ENCODE measurements at regions not wholly inside any gene's neighbourhood (a gene's known extent, or its start where the extent isn't known, plus 50 kb on each side); places are given as distances from the start of the nearest gene placed in this dataset.
"Not testable (repeated sequence)": the region's sequence is repeated elsewhere in the genome, so short reads cannot be mapped to it uniquely, and the experiment has no call there.

DNA sequence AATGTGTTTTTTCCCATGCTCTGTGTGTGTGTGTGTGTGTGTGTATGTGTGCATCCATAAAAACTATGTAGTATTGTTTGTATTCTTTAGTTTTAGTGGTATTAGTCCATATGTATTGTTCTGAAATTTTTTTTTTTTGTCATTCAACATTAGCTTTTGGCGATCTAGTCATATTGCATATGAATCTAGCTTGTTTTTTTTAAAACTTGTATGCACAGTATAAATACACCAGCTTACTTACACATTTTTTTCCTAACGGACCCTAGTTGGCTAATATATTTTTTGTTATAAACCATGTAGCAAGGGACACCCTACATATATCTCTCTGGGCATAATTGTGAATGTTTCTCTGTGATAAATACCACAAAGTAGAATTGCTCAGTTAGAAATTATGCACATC, 359.7 kb downstream of the SRGAP2C start:
- Mint-ChIP-seq H3K9me3 (ENCODE audit: low read depth) (no peaks in the 10 kb centered on the region), H3K36me3 (ENCODE audit: low read depth) (no peaks in the 10 kb centered on the region), H3K4me1 (ENCODE audit: low read depth) (peaks cover 3% of the 10 kb centered on the region), H3K4me3 (ENCODE audit: unreplicated experiment) (no peak overlapping the region), H3K27me3 (ENCODE audit: low read depth) (no peaks in the 10 kb centered on the region), H3K27ac (ENCODE audit: unreplicated experiment) (no peak overlapping the region)
- DNase-seq (ENCODE audit: low spot score), result no peak
- TF ChIP-seq, protein P1, sequence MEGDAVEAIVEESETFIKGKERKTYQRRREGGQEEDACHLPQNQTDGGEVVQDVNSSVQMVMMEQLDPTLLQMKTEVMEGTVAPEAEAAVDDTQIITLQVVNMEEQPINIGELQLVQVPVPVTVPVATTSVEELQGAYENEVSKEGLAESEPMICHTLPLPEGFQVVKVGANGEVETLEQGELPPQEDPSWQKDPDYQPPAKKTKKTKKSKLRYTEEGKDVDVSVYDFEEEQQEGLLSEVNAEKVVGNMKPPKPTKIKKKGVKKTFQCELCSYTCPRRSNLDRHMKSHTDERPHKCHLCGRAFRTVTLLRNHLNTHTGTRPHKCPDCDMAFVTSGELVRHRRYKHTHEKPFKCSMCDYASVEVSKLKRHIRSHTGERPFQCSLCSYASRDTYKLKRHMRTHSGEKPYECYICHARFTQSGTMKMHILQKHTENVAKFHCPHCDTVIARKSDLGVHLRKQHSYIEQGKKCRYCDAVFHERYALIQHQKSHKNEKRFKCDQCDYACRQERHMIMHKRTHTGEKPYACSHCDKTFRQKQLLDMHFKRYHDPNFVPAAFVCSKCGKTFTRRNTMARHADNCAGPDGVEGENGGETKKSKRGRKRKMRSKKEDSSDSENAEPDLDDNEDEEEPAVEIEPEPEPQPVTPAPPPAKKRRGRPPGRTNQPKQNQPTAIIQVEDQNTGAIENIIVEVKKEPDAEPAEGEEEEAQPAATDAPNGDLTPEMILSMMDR (IDR thresholded peaks at IDR 0.05), result no peak

DNA sequence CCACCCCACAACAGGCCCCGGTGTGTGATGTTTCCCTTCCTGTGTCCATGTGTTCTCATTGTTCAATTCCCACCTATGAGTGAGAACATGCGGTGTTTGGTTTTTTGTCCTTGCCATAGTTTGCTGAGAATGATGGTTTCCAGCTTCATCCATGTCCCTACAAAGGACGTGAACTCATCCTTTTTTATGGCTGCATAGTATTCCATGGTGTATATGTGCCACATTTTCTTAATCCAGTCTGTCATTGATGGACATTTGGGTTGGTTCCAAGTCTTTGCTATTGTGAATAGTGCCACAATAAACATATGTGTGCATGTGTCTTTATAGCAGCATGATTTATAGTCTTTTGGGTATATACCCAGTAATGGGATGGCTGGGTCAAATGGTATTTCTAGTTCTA, 361.1 kb downstream of the SRGAP2C start:
- H3K27ac Mint-ChIP-seq (ENCODE audit: unreplicated experiment); DNase-seq (ENCODE audit: low spot score); H3K4me1 Mint-ChIP-seq (ENCODE audit: low read depth); H3K9me3 Mint-ChIP-seq (ENCODE audit: low read depth); H3K36me3 Mint-ChIP-seq (ENCODE audit: low read depth); H3K27me3 Mint-ChIP-seq (ENCODE audit: low read depth); H3K4me3 Mint-ChIP-seq (ENCODE audit: unreplicated experiment): not testable (repeated sequence)

DNA sequence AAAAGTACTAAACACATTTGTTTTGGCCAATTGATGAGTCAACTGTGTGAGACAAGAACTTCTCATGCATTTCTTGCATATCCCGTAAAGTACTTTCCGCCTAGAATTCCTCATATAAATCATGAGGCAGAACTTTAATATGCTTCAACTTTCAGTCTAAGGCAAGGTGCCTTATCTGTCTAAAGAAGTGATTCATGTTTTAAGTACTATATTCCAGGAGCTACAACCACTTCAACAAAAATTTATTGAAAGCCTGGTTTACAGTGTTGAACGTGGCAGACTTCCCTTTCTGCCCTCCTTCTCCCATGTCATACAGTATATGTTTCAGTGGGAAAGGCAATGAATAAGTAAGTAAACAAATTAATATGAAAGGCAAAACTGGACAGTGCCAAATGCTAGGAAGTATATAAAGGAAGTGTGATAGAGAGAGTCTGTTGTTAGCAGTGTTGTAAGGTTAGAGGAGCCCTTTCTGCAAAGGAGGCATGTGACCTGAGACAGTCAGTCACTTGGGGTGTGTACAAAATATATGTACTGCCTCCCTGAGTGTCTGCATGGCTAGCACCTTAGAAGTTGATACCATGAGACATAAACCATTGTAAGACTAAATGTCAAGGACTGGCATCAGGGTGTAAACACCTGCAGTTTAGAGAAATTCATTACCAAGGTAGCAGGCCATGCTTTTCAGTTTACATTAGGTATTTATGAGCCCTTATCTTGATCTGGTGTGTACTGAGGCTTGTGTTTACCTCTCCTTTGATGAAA, 362.2 kb downstream of the SRGAP2C start:
- no peaks in the 10 kb centered on the region for H3K9me3 Mint-ChIP-seq (ENCODE audit: low read depth)
- no peaks in the 10 kb centered on the region for H3K36me3 Mint-ChIP-seq (ENCODE audit: low read depth)
- no peak overlapping the region for H3K4me3 Mint-ChIP-seq (ENCODE audit: unreplicated experiment)
- no peak for DNase-seq (ENCODE audit: low spot score)
- TF ChIP-seq, protein P1 (IDR thresholded peaks at IDR 0.05), result no peak
- no peak overlapping the region for H3K27ac Mint-ChIP-seq (ENCODE audit: unreplicated experiment)
- no peaks in the 10 kb centered on the region for H3K4me1 Mint-ChIP-seq (ENCODE audit: low read depth)
- no peaks in the 10 kb centered on the region for H3K27me3 Mint-ChIP-seq (ENCODE audit: low read depth)

DNA sequence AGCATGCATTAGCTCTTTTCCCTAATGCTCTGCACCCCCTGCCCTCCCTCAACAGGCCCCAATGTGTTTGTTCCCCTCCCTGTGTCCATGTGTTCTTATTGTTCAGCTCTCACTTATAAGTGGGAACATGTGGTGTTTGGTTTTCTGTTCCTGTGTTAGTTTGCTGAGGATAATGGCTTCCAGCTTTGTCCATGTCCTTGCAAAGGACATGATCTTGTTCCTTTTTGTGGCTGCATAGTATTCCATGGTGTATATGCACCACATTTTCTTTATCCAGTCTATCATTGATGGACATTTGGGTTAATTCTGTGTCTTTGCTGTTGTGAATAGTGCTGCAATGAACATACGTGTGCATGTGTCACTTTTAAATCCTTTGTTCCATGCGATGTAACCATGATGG, 363.0 kb downstream of the SRGAP2C start:
- not testable (repeated sequence) for H3K36me3 Mint-ChIP-seq (ENCODE audit: low read depth); H3K27ac Mint-ChIP-seq (ENCODE audit: unreplicated experiment); H3K4me1 Mint-ChIP-seq (ENCODE audit: low read depth); DNase-seq (ENCODE audit: low spot score); H3K27me3 Mint-ChIP-seq (ENCODE audit: low read depth); H3K4me3 Mint-ChIP-seq (ENCODE audit: unreplicated experiment); H3K9me3 Mint-ChIP-seq (ENCODE audit: low read depth)

DNA sequence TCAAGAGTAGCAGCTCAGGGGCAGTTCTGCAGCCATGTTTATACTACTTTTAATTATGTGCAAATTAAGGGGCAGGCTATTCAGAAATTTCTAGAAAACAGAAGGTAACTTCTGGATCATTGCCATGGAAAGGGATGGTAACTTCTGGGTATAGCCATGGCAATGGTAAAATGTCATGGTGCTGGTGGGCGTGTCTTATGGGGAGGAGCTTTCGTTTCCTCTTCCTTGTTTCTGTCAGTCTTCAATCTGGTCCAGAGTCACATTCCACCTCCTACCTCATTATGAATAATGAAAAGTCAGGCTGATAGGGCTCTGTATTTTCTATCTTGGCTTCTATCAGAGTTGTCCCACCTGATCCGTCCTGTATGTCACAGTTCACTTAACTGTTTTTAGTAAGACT, 366.0 kb downstream of the SRGAP2C start:
- H3K4me1 Mint-ChIP-seq (ENCODE audit: low read depth); DNase-seq (ENCODE audit: low spot score); H3K27me3 Mint-ChIP-seq (ENCODE audit: low read depth); H3K27ac Mint-ChIP-seq (ENCODE audit: unreplicated experiment); H3K36me3 Mint-ChIP-seq (ENCODE audit: low read depth); H3K9me3 Mint-ChIP-seq (ENCODE audit: low read depth); H3K4me3 Mint-ChIP-seq (ENCODE audit: unreplicated experiment): not testable (repeated sequence)

DNA sequence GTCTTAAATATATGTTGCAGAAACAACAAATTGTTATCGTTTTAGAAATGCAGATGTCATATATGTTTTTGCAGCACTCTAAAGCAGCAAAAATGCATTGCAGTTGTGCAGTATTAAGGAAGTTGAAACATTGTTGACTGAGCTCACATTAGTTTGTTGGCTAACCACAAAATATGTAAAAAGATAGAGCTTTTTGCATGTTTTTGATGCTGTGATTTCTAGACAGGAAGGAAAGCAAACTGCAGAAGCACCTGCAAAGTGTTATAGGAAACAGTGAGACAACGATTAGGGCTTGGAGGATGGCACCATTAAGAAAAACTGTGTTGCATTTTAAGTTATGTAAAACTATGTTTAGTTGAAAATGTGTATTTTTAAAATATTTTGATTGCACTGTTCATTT, 366.7 kb downstream of the SRGAP2C start:
- H3K27ac Mint-ChIP-seq (ENCODE audit: unreplicated experiment); H3K9me3 Mint-ChIP-seq (ENCODE audit: low read depth); H3K27me3 Mint-ChIP-seq (ENCODE audit: low read depth); DNase-seq (ENCODE audit: low spot score); H3K4me3 Mint-ChIP-seq (ENCODE audit: unreplicated experiment); H3K36me3 Mint-ChIP-seq (ENCODE audit: low read depth); H3K4me1 Mint-ChIP-seq (ENCODE audit: low read depth): not testable (repeated sequence)

DNA sequence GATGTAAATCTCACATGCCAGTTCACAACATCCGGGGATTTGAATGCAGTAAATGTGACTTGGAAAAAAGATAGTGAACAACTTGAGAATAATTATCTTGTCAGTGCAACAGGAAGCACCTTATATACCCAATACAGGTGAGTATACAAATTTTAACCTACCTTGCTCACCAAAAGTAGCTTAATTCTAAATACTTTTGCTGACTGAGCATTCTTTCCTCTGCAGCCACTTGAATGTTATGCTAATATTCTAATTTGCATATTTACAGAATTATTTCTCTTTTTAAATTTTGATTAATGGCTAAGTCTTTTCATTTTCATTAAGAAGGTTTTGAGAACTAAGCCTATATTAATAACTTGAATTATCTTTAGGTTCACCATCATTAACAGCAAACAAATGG, 371.8 kb downstream of the SRGAP2C start:
- H3K4me1 Mint-ChIP-seq (ENCODE audit: low read depth), result peaks cover 15% of the 10 kb centered on the region
- H3K9me3 Mint-ChIP-seq (ENCODE audit: low read depth); H3K36me3 Mint-ChIP-seq (ENCODE audit: low read depth); H3K27ac Mint-ChIP-seq (ENCODE audit: unreplicated experiment); H3K27me3 Mint-ChIP-seq (ENCODE audit: low read depth); H3K4me3 Mint-ChIP-seq (ENCODE audit: unreplicated experiment); DNase-seq (ENCODE audit: low spot score): not testable (repeated sequence)

DNA sequence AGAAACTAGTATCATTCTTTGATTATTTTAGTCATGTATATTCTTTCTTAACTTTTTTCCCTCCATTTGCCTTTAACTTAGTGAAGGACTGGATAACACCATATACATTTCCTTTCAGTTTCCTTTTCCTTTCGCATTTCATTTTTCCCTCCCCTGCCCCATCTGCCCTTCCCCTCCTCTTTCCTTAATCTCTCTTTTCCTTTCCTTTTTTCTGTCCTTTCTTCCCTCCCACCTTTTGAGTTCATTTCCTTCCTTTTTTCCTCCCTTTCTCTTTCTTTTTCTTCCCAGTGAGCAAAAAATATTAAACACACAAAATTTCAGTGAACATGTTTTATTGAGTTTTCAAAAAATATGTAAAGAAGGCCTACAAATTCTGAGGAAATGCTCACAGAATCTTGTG, 373.3 kb downstream of the SRGAP2C start:
- H3K4me1 Mint-ChIP-seq (ENCODE audit: low read depth), result peaks cover 15% of the 10 kb centered on the region
- H3K9me3 Mint-ChIP-seq (ENCODE audit: low read depth); DNase-seq (ENCODE audit: low spot score); H3K27me3 Mint-ChIP-seq (ENCODE audit: low read depth); H3K4me3 Mint-ChIP-seq (ENCODE audit: unreplicated experiment); H3K36me3 Mint-ChIP-seq (ENCODE audit: low read depth): not testable (repeated sequence)
- peak overlapping the region; percentile 99 for H3K27ac Mint-ChIP-seq (ENCODE audit: unreplicated experiment)

All from chondrocyte (in vitro differentiated cells).